K562 (cell line): ENCODE measurements at regions not wholly inside any gene's neighbourhood (a gene's known extent, or its start where the extent isn't known, plus 50 kb on each side); places are given as distances from the start of the nearest gene placed in this dataset.

Experiments
- AFF4 ChIP-seq: sonication (generic); formaldehyde crosslinking; IDR thresholded peaks from 2 replicates; pipeline ENCODE4 v1.8.0; 2023; ENCODE audit warnings: mild to moderate bottlenecking, missing genetic modification reagents
- CHD1 ChIP-seq: fragments of 200-600 bp; sonication (generic); IDR thresholded peaks from one replicate; pipeline ENCODE4 v1.6.1; 2012; ENCODE audit warnings: mild to moderate bottlenecking, moderate library complexity, low read length, inconsistent platforms
- CTCF ChIP-seq, 3 experiments: IDR thresholded peaks in 2 of 3; conservative IDR thresholded peaks in 1 of 3; 2 replicates each; pipeline ENCODE4 v1.5.1; 2011 to 2012; ENCODE audit warnings: low read length in 3 of 3, mild to moderate bottlenecking in 3 of 3, control low read depth in 2 of 3, improper control_type of control experiment in 1 of 3, inconsistent platforms in 1 of 3, low read depth in 1 of 3, mixed read lengths in 1 of 3, moderate library complexity in 1 of 3; ENCODE audit not compliant: insufficient read depth in 2 of 3
- FOXM1 ChIP-seq, 2 experiments: fragments of 450-650 bp in 1 of 2; sonication (generic) in 1 of 2; formaldehyde crosslinking in 1 of 2; IDR thresholded peaks; 2 replicates each; pipeline versions ENCODE4 v1.6.1 to v1.9.0; 2017 to 2022; ENCODE audit warnings: low read depth in 2 of 2, mild to moderate bottlenecking in 2 of 2, missing genetic modification reagents in 1 of 2, moderate library complexity in 1 of 2
- GMEB1 ChIP-seq: fragments of 250-450 bp; sonication (Bioruptor Pico); IDR thresholded peaks from 2 replicates; pipeline ENCODE4 v1.4.0; 2020; ENCODE audit warnings: mild to moderate bottlenecking
- JUND ChIP-seq, 2 experiments: IDR thresholded peaks; 2 replicates in 1 of 2; 3 replicates in 1 of 2; pipeline ENCODE4 v1.6.1; 2011; ENCODE audit warnings: borderline replicate concordance in 2 of 2, low read depth in 2 of 2, low read length in 2 of 2, improper control_type of control experiment in 1 of 2, missing biosample characterization in 1 of 2, missing genetic modification characterization in 1 of 2, missing genetic modification reagents in 1 of 2
- SREBF1 ChIP-seq: fragments of 150-350 bp; IDR thresholded peaks from 2 replicates; pipeline ENCODE4 v1.6.1; 2014; ENCODE audit warnings: antibody characterized with exemption, low read depth, low read length, borderline replicate concordance
- TAF1 ChIP-seq: IDR thresholded peaks from 2 replicates; pipeline ENCODE4 v1.6.1; 2011; ENCODE audit warnings: mild to moderate bottlenecking, low read length, moderate library complexity; ENCODE audit not compliant: insufficient read depth, control insufficient read depth, severe bottlenecking; ENCODE audit errors: extremely low read depth
- TEAD4 ChIP-seq, 2 experiments: sonication (generic) in 1 of 2; formaldehyde crosslinking in 1 of 2; IDR thresholded peaks; 2 replicates each; pipeline versions ENCODE4 v1.6.1 to v1.8.0; 2012 to 2022; ENCODE audit warnings: borderline replicate concordance in 1 of 2, inconsistent platforms in 1 of 2, low read length in 1 of 2, mild to moderate bottlenecking in 1 of 2, missing genetic modification reagents in 1 of 2

- TF ChIP-seq CHD1 (no peak), JUND (IDR thresholded peaks at IDR 0.05; ENCODE audit: borderline replicate concordance, low read depth, low read length) (no peak), JUND (tag; IDR thresholded peaks at IDR 0.05; ENCODE audit: borderline replicate concordance, low read depth, low read length) (no peak), FOXM1 (IDR thresholded peaks at IDR 0.05; ENCODE audit: low read depth) (no peak), FOXM1 (CRISPR knock-in tag; IDR thresholded peaks at IDR 0.05; ENCODE audit: low read depth) (no peak), TAF1 (no peak), AFF4 (no peak), TEAD4 (IDR thresholded peaks at IDR 0.05; ENCODE audit: low read length) (no peak), TEAD4 (CRISPR knock-in tag; IDR thresholded peaks at IDR 0.05; ENCODE audit: borderline replicate concordance) (no peak), CTCF (IDR thresholded peaks at IDR 0.05 in 2 of 3, conservative IDR thresholded peaks at IDR 0.05 in 1 of 3; ENCODE audit: insufficient read depth in 2 of 3, low read depth in 1 of 3, low read length in 3 of 3) (no peak), GMEB1 (no peak), SREBF1 (no peak)
These were observed 334.8 kb upstream of the SHH start for GRCh38 chr7:156147104-156147503.
